Stimulated activated memory B cell treated with anti-CD40 and anti-IgM and Interleukin-4, amounts not matched to agents 10 μg/mL and 1 μg/mL and 100 μg/mL, for 72 hours (primary cell): ENCODE measurements at regions not wholly inside any gene's neighbourhood (a gene's known extent, or its start where the extent isn't known, plus 50 kb on each side); places are given as distances from the start of the nearest gene placed in this dataset.

Experiments used
- ATAC-seq: fragments of 150-1000 bp; cut with Tn5 transposase; 2 replicates; pipeline ENCODE4 v1.10.0; 2021
- H3K27ac Mint-ChIP-seq: one replicate; pipeline ENCODE4 v1.8.0; 2022; ENCODE audit warnings: mild to moderate bottlenecking, mixed read lengths
- H3K27me3 Mint-ChIP-seq: one replicate; pipeline ENCODE4 v1.8.0; 2022; ENCODE audit warnings: mixed read lengths
- H3K36me3 Mint-ChIP-seq: one replicate; pipeline ENCODE4 v1.8.0; 2022; ENCODE audit warnings: mixed read lengths
- H3K4me1 Mint-ChIP-seq: one replicate; pipeline ENCODE4 v1.8.0; 2022; ENCODE audit warnings: mixed read lengths
- H3K4me3 Mint-ChIP-seq: one replicate; pipeline ENCODE4 v1.8.0; 2022; ENCODE audit warnings: mild to moderate bottlenecking, moderate library complexity, mixed read lengths
- H3K9me3 Mint-ChIP-seq: one replicate; pipeline ENCODE4 v1.8.0; 2022; ENCODE audit warnings: mixed read lengths

DNA sequence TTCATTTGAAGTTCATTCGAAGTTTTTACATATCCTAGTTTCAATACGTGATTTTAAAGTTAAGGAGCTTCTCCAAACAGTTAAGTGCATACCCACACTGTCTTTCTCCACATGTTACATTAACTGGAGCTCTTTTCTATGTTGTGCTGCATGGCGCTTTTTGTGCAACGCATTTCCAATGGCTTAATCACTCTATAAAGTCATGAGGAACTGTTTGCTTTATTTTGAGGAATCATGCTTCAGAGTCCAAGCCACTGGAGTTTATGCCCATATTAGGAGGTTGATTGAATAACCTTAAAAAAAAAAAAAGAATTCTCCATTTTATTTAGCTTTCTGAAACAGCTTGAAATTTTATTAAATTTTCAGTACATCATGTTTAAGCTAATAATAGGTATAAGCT is 109.4 kb upstream of the MBNL1 start:
- H3K27me3 Mint-ChIP-seq = no peaks in the 10 kb centered on the region
- peaks cover 3% of the 10 kb centered on the region for H3K36me3 Mint-ChIP-seq
- no peak overlapping the region for H3K27ac Mint-ChIP-seq
- no peak overlapping the region for H3K4me3 Mint-ChIP-seq
- H3K9me3 Mint-ChIP-seq = no peaks in the 10 kb centered on the region
- H3K4me1 Mint-ChIP-seq = peaks cover 15% of the 10 kb centered on the region
- ATAC-seq = no peak

DNA sequence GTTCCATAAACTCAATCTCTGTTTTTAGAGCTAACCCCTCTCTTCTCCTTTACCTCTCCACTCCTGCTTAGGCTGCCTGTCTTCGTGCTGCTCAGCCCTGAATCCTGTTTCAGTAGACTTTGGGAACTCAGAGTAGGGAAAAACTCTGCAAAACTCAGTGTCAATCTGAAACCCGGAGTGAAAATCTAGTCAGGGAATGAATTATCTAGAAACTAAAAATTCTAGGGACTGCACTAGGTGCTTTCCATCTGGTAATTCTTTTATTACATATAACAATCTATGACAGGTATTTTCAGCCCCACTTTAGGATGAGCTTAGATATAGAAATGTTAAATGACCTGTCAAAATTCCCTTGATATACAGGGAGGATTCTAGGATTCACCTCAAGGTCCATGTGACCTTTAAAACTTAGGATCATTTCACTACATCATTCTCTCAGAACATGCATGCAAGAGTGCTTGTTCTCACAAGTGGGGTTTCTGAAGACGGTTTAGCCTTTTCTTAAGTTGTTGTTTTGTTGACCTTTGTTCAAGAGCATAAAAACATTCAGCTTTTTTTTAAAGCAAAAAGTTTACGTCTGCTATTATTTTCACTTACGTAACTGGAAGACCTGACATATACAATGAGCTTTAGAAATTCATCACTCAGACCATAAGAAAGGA is 108.2 kb upstream of the MBNL1 start:
- Mint-ChIP-seq H3K27ac (no peak overlapping the region), H3K4me3 (no peak overlapping the region)
- no peak for ATAC-seq

DNA sequence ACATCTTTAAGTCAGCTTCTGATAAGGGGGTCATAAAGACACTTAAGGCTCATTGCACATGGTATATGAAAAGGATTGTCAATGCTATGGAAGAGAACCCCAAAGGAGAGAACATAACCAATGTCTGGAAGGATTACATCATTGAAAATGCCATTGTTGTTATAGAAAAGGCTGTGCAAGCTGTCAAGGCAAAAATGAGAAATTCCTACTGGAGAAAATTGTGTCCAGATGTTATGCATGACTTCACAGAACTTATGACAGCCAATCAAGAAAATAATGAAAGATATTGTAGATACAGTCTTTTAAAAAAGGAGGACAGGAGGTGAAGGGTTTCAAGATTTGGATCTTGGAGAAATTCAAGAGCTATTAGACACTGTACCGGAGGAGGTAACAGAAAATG is 96.3 kb upstream of the MBNL1 start:
- no peaks in the 10 kb centered on the region for H3K4me1 Mint-ChIP-seq

More for the DNA sequence above, 108.2 kb upstream of the MBNL1 start:
- H3K27me3 Mint-ChIP-seq = no peaks in the 10 kb centered on the region
- peaks cover 3% of the 10 kb centered on the region for H3K9me3 Mint-ChIP-seq
- H3K4me1 Mint-ChIP-seq = peaks cover 15% of the 10 kb centered on the region
- peaks cover 12% of the 10 kb centered on the region for H3K36me3 Mint-ChIP-seq

DNA sequence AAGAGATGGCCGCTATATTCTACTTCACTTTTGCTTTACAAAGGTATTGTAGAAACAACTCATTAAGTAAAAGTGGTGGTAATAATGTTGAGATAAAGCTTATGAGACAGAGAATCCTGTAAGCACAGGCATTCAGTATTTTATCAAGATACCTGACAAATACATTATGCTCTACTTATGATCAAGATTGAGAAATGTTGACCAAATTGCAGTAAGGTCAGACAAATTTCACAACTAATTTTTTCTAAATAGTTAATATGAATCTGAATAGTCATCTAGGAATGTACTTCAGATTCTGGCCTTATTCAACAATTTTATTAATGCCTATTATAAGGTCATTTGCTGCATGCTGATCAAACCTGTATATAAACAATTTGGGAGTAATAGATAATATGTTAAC is 95.1 kb upstream of the MBNL1 start:
- H3K4me3 Mint-ChIP-seq = no peak overlapping the region
- no peaks in the 10 kb centered on the region for H3K4me1 Mint-ChIP-seq
- no peak overlapping the region for H3K27ac Mint-ChIP-seq
- ATAC-seq = no peak
- no peaks in the 10 kb centered on the region for H3K27me3 Mint-ChIP-seq
- peaks cover 14% of the 10 kb centered on the region for H3K36me3 Mint-ChIP-seq
- no peaks in the 10 kb centered on the region for H3K9me3 Mint-ChIP-seq

More for the DNA sequence above, 96.3 kb upstream of the MBNL1 start:
- H3K4me3 Mint-ChIP-seq = no peak overlapping the region
- H3K9me3 Mint-ChIP-seq = no peaks in the 10 kb centered on the region
- H3K27ac Mint-ChIP-seq = no peak overlapping the region
- no peak for ATAC-seq
- H3K36me3 Mint-ChIP-seq = peaks cover 14% of the 10 kb centered on the region
- H3K27me3 Mint-ChIP-seq = no peaks in the 10 kb centered on the region

DNA sequence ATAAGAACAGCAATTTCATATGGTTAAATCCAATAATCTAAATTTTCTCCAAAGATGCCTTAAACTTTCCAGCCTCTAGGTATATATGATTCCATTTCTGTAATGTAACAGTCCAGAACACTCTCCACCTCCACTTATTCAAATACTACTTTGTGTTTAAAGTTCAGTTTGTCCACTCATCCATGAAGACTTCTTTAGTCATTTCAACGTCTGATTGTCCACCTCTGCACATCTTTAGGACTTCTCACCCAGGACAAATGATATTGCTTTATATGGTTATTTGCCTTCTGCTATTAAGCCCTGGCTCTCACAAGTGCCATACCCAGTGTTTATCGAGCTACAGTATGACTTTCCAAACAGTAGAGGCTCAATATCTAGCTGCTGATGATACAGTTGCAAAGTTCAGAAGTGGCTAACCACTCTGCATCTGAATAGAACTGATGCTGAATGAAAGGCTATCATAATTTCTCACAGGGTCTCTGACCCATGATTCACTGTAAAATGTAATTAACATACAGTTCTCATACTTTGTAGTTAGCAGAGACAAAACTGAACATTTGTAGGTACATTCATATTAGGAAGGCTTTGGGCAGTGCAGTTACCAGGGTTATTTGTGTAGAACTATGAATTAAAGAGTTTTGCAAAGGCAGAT is 93.7 kb upstream of the MBNL1 start:
- Mint-ChIP-seq H3K27me3 (no peaks in the 10 kb centered on the region), H3K4me3 (no peak overlapping the region), H3K36me3 (peaks cover 14% of the 10 kb centered on the region), H3K9me3 (no peaks in the 10 kb centered on the region), H3K4me1 (peaks cover 7% of the 10 kb centered on the region), H3K27ac (no peak overlapping the region)
- no peak for ATAC-seq

DNA sequence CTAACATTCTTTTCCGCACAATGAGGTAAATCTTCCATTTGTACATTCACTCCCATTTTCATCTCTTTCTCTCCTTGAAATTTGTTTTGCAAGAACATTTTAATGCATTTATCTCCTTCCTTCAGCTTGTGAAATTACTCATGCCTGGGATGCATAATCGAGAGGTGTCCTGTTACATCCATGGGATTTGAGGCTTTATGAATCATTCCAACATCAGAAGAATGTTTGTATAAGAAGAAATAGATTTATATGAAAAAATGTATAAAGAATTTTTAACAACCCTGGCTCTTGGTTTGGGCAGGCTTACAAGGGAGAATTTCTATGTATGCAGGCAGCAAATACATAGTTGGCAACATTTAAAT is 93.2 kb upstream of the MBNL1 start:
- peaks cover 14% of the 10 kb centered on the region for H3K36me3 Mint-ChIP-seq
- H3K4me3 Mint-ChIP-seq = no peak overlapping the region
- no peak overlapping the region for H3K27ac Mint-ChIP-seq
- H3K27me3 Mint-ChIP-seq = no peaks in the 10 kb centered on the region
- peaks cover 7% of the 10 kb centered on the region for H3K4me1 Mint-ChIP-seq
- no peak for ATAC-seq
- H3K9me3 Mint-ChIP-seq = no peaks in the 10 kb centered on the region

DNA sequence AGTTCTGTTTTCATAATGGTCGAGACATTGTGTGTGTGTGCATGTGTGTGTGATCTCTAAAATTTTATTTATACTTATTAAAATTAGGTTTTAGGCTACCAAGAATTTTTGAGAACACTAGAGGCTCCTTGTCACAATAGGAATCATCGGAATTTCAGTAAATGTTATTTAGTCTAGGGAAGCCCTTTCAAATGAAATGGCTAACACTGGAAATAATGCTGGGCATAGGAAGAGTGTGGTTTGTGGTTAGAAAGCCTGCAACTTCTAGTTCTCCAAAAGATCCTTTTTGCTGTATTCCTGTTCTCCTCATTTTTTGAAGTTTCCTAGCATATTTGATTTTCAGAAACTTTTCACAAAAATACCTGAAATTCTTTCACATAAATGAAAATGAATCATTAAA is 92.5 kb upstream of the MBNL1 start:
- Mint-ChIP-seq H3K27ac (no peak overlapping the region), H3K4me1 (peaks cover 7% of the 10 kb centered on the region), H3K27me3 (no peaks in the 10 kb centered on the region), H3K4me3 (no peak overlapping the region), H3K9me3 (no peaks in the 10 kb centered on the region), H3K36me3 (peaks cover 12% of the 10 kb centered on the region)
- ATAC-seq = no peak

DNA sequence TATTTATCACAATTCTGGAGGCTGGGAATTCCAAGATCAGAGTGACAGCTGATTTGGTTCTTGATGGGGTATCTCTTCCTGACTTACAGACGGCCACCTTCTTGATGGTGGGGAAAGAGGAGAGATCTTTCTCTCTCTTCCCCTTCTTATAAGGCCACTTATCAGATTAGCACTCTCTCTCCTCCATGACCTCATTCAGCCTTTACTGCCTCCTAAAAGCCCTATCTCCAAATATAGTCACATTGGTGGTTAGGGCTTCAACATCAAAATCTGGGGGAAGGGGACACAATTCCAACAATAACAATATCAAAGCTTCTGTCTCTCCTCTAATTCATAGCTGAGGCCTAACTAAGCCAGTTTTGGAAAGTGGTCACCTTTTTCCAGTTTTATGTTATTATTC is 91.7 kb upstream of the MBNL1 start:
- peaks cover 5% of the 10 kb centered on the region for H3K36me3 Mint-ChIP-seq
- H3K4me3 Mint-ChIP-seq = no peak overlapping the region
- no peaks in the 10 kb centered on the region for H3K27me3 Mint-ChIP-seq
- peak overlapping the region; percentile 17 for H3K27ac Mint-ChIP-seq
- H3K9me3 Mint-ChIP-seq = no peaks in the 10 kb centered on the region
- peaks cover 7% of the 10 kb centered on the region for H3K4me1 Mint-ChIP-seq
- ATAC-seq = no peak

DNA sequence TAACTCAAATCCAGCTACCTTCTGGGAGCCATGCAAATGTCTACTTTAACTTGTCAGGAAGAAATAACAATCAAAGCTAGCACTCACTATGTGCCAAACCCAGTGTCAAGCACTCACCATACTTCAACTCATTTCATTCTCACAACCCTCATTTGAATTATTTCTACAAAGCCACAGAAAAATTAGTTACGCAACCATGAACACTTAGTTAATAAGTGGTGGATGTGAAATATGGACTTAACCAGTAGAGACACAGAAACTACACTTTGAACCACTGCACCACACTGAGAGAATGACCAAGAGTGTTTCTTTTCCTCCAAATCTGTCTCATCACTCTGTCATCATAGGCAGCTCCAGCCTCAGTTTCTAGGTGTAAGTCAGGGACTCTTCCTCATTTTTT is 91.0 kb upstream of the MBNL1 start:
- peaks cover 11% of the 10 kb centered on the region for H3K4me1 Mint-ChIP-seq
- H3K9me3 Mint-ChIP-seq = no peaks in the 10 kb centered on the region
- no peak for ATAC-seq
- H3K27ac Mint-ChIP-seq = peak overlapping the region; percentile 17
- no peaks in the 10 kb centered on the region for H3K36me3 Mint-ChIP-seq
- no peaks in the 10 kb centered on the region for H3K27me3 Mint-ChIP-seq
- no peak overlapping the region for H3K4me3 Mint-ChIP-seq

DNA sequence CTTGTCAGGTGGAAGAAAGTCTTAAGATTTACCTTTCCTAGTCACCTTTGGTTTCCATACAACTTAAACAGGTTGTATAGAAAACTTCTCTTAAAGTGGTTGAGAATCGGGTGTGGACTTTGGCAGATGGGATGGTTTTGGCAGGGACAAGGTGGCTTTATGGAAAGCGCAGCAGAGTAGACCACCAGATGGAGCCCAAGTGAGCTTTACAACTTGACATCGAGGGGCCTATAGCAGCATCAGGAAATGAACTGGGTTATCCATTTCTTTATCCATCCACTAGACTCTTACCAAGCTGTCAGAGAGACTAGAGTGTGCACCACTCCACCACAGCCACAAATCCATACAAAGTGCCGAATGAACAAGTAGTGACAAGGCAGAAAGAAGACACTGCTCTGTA is 85.3 kb upstream of the MBNL1 start:
- Mint-ChIP-seq H3K4me1 (peaks cover 37% of the 10 kb centered on the region), H3K4me3 (no peak overlapping the region), H3K27me3 (no peaks in the 10 kb centered on the region), H3K9me3 (no peaks in the 10 kb centered on the region), H3K36me3 (no peaks in the 10 kb centered on the region), H3K27ac (peak overlapping the region; percentile 70)
- ATAC-seq = peak; percentile 71

DNA sequence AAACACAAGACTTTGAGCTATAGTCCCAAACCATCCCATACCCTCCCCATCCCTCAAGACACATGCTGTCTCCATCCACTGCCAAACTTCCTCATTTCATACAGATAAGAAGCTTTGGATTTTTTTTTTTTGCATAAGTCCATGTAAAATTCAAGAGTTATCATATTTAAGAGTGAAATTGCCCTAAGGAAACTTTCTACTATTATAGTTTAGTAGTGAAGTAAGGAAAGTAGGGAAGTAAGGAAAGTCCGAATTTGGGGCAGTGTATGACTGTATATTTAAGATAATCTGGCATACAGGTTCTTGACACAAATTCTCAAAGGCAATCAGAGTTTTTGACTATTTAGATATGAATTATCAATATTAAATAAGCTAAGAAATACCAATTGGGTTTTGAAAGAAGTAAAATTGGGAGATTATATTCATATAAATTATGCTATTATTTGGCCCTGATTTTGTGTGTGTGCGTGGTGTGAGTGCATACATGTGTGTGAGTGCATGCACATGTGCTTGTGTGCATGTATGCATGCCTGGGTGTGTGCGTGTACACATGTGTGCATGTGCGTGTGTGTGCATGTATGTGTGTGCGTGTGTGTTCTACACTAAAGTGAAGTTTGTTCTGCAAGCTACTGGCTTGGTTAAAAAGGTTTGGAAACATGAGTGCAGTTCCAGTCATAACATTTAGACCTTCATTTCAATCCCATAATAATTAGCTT is 83.6 kb upstream of the MBNL1 start:
- Mint-ChIP-seq H3K27me3 (no peaks in the 10 kb centered on the region), H3K36me3 (no peaks in the 10 kb centered on the region), H3K4me3 (no peak overlapping the region), H3K4me1 (peaks cover 42% of the 10 kb centered on the region), H3K27ac (peak overlapping the region; percentile 70), H3K9me3 (no peaks in the 10 kb centered on the region)
- ATAC-seq = no peak

DNA sequence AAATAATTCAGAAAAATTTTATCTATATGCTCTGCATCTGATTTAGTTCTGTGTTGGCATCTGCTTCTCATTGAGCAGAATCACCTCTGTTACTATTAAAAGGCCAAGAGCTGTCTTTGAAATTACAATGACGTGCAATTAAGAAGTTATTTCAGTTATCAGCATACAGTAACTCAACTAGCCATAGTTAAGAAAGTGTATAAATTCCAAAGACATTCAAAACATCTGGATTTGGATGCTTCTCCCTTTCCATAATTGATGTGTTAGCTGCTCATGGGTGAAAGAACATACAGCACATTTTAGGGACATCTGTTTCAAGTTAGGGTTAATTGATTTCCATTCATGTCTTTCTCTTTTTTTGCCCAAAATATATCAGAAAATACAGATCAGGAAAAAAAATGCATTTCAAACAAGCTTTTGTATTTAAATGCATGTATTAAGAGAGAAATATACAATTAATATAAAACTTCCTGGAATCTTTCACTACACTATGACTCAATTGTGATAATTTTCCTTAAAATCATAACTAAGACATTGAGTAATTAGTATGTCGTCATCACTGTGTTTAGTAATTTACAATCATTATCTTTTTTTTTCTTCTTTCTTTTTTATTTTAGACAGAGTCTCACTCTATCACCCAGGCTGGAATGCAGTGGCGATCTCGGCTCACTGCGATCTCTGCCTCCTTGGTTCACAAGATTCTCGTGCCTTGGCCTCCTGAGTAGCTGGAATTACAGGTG is 82.7 kb upstream of the MBNL1 start:
- peaks cover 47% of the 10 kb centered on the region for H3K4me1 Mint-ChIP-seq
- no peak overlapping the region for H3K4me3 Mint-ChIP-seq
- no peaks in the 10 kb centered on the region for H3K9me3 Mint-ChIP-seq
- ATAC-seq = no peak
- no peaks in the 10 kb centered on the region for H3K36me3 Mint-ChIP-seq
- no peak overlapping the region for H3K27ac Mint-ChIP-seq
- H3K27me3 Mint-ChIP-seq = no peaks in the 10 kb centered on the region

DNA sequence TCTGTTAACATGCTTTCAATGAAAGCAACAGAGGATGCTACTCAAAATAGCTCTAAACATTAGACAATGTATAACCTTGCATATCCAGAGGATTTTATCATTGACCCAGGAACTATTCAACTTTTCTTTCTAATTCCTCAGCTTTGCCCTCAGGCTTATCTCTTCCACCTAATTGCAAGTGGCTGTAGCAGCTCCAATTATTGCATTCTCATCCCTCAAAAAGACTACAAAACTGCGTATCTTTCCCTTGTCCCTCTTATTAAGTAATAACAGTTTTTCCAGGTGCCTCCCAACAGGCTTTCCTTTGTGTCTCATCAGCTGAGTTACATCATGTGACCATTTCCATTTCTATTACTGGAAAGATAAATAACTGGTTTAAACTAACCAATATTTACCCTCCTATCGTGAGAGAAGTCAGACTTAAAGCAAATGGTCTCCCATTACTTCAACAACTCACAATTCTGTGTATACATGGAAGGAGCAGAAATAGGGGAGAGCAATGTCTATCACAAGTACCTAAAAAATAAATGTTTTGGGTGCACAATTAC is 78.0 kb upstream of the MBNL1 start:
- no peaks in the 10 kb centered on the region for H3K9me3 Mint-ChIP-seq
- no peaks in the 10 kb centered on the region for H3K36me3 Mint-ChIP-seq
- no peak for ATAC-seq
- no peaks in the 10 kb centered on the region for H3K27me3 Mint-ChIP-seq
- no peak overlapping the region for H3K27ac Mint-ChIP-seq
- H3K4me1 Mint-ChIP-seq = peaks cover 53% of the 10 kb centered on the region
- H3K4me3 Mint-ChIP-seq = no peak overlapping the region

DNA sequence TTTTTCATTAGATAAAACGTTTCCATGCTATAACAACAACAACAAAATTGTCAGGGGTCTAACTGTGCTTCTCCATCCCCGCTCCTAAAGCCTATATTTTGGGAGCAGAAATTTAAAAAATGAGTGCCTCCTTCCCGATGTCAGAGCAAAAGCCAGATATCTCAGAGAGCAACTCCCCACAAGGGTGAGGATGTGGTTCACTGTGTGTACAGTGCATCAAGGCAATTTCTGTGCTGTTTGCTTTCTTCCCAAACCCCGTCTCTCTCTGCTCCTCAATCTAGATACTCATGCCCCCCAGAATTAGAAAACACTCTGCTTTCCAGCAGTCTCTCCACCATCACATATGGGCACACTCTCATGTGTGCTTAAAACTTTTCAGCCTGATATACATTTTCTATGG is 76.7 kb upstream of the MBNL1 start:
- Mint-ChIP-seq H3K9me3 (no peaks in the 10 kb centered on the region), H3K27me3 (no peaks in the 10 kb centered on the region), H3K4me1 (peaks cover 65% of the 10 kb centered on the region), H3K36me3 (no peaks in the 10 kb centered on the region), H3K4me3 (no peak overlapping the region), H3K27ac (peak overlapping the region; percentile 84)
- ATAC-seq = no peak

DNA sequence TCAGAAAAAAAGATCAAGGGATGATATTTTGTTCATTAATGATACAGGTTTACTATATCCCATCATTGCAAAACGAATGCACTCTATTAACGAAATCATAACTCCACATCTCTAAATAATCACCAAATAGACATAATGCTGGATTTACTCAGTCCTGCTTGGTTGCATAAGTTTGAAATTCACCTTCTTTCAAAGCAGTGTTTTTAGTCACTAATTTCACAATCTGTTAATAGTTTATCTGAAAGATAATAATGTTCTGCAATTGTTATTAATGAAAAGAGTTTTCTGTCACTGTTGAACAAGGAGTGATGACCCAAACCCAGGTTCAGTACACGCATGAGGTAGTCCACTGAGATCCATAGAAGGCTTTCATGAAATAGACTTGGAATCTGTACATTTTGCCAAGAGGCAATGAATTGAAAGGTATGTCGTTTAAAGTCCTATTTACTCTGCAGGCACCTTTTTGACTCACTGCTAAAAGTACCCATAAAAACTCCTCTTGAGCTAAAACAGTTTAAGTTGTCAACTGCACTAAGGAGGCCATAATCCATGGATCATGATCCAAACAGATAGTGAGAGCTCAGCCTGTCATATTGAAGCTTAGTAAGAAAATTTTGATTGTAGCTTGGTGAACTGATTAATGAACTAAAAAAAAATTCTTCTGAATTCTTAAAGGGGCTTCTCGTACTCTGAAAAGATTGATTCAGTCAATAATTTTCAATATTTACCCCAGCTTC is 75.6 kb upstream of the MBNL1 start:
- Mint-ChIP-seq H3K9me3 (no peaks in the 10 kb centered on the region), H3K27me3 (no peaks in the 10 kb centered on the region), H3K27ac (peak overlapping the region; percentile 84), H3K4me3 (peak overlapping the region; percentile 81), H3K36me3 (no peaks in the 10 kb centered on the region), H3K4me1 (peaks cover 70% of the 10 kb centered on the region)
- ATAC-seq = no peak
